ENCODE measurements at regions not wholly inside any gene's neighbourhood (a gene's known extent, or its start where the extent isn't known, plus 50 kb on each side); places are given as distances from the start of the nearest gene placed in this dataset.
"Not testable (repeated sequence)": the region's sequence is repeated elsewhere in the genome, so short reads cannot be mapped to it uniquely, and the experiment has no call there.

GRCh38 chr6:137625100-137625661 lies 131.0 kb upstream of the OLIG3 start:
- no peak for DNase-seq (ENCODE audit: low read depth)

- no peak for DNase-seq (ENCODE audit: low read depth)
These were observed 131.6 kb upstream of the OLIG3 start for GRCh38 chr6:137625808-137626207.

- DNase-seq (ENCODE audit: low read depth), result no peak
These were observed 136.5 kb upstream of the OLIG3 start for GRCh38 chr6:137630666-137631065.

GRCh38 chr6:137631323-137631722 lies 137.1 kb upstream of the OLIG3 start:
- no peak for DNase-seq (ENCODE audit: low read depth)

- DNase-seq (ENCODE audit: low read depth), result not testable (repeated sequence)
These were observed 140.0 kb upstream of the OLIG3 start for GRCh38 chr6:137634177-137634576.

- DNase-seq (ENCODE audit: low read depth), result peak; percentile 92
These were observed 142.9 kb upstream of the OLIG3 start for GRCh38 chr6:137637121-137637520.

- no peak for DNase-seq (ENCODE audit: low read depth)
These were observed 144.9 kb upstream of the OLIG3 start for GRCh38 chr6:137638926-137639706.

- no peak for DNase-seq (ENCODE audit: low read depth)
These were observed 145.9 kb upstream of the OLIG3 start for GRCh38 chr6:137640086-137640485.

GRCh38 chr6:137641474-137642077 lies 147.4 kb upstream of the OLIG3 start:
- no peak for DNase-seq (ENCODE audit: low read depth)

- not testable (repeated sequence) for DNase-seq (ENCODE audit: low read depth)
These were observed 149.0 kb upstream of the OLIG3 start for GRCh38 chr6:137643210-137643609.

GRCh38 chr6:137643644-137644043 lies 149.4 kb upstream of the OLIG3 start:
- not testable (repeated sequence) for DNase-seq (ENCODE audit: low read depth)

GRCh38 chr6:137645850-137646249 lies 151.7 kb upstream of the OLIG3 start:
- DNase-seq (ENCODE audit: low read depth), result no peak

GRCh38 chr6:137646484-137646883 lies 152.3 kb upstream of the OLIG3 start:
- DNase-seq (ENCODE audit: low read depth), result no peak

GRCh38 chr6:137647762-137648447 lies 153.7 kb upstream of the OLIG3 start:
- no peak for DNase-seq (ENCODE audit: low read depth)

GRCh38 chr6:137650720-137651119 lies 156.5 kb upstream of the OLIG3 start:
- no peak for DNase-seq (ENCODE audit: low read depth)

GRCh38 chr6:137651178-137651577 lies 157.0 kb upstream of the OLIG3 start:
- DNase-seq (ENCODE audit: low read depth), result no peak

- no peak for DNase-seq (ENCODE audit: low read depth)
These were observed 157.6 kb upstream of the OLIG3 start for GRCh38 chr6:137651591-137652335.

GRCh38 chr6:137652961-137653705 lies 158.9 kb upstream of the OLIG3 start:
- no peak for DNase-seq (ENCODE audit: low read depth)

- no peak for DNase-seq (ENCODE audit: low read depth)
These were observed 159.5 kb upstream of the OLIG3 start for GRCh38 chr6:137653706-137654059.

GRCh38 chr6:137654365-137654981 lies 160.3 kb upstream of the OLIG3 start:
- no peak for DNase-seq (ENCODE audit: low read depth)

- no peak for DNase-seq (ENCODE audit: low read depth)
These were observed 161.1 kb upstream of the OLIG3 start for GRCh38 chr6:137655291-137655690.

Measured in GM04503 (cell line).